Large intestine (tissue), 3 donors: ENCODE measurements at regions not wholly inside any gene's neighbourhood (a gene's known extent, or its start where the extent isn't known, plus 50 kb on each side); places are given as distances from the start of the nearest gene placed in this dataset.
A peak's percentile ranks its signal among the peaks of the same experiment; 100 is the strongest.

ENCODE experiments used
- DNase-seq, 2 donors: peaks; one replicate each; pipeline versions ENCODE4 v3.0.0 to v3.0.0-alpha.2; 2013
- H3K27ac ChIP-seq: one replicate; pipeline ENCODE4 v1.5.1; 2013; ENCODE audit warnings: low read length
- H3K27me3 ChIP-seq: 2 replicates; pipeline ENCODE4 v1.6.1; 2013; ENCODE audit warnings: low read length; ENCODE audit not compliant: control insufficient read depth, insufficient read depth
- H3K36me3 ChIP-seq: 2 replicates; pipeline ENCODE4 v1.6.1; 2013; ENCODE audit warnings: low read length; ENCODE audit not compliant: control insufficient read depth, insufficient read depth
- H3K4me1 ChIP-seq: one replicate; pipeline ENCODE4 v1.6.1; 2013; ENCODE audit warnings: low read length; ENCODE audit not compliant: control insufficient read depth, insufficient read depth
- H3K4me3 ChIP-seq: one replicate; pipeline ENCODE4 v1.5.1; 2013; ENCODE audit warnings: low read length
- H3K9me3 ChIP-seq: one replicate; pipeline ENCODE4 v1.6.1; 2013; ENCODE audit warnings: mild to moderate bottlenecking, low read depth, low read length, moderate library complexity; ENCODE audit not compliant: control insufficient read depth
- WGBS: methylation state at CpG from one replicate; pipeline ENCODE4 v1.1.5; 2013; ENCODE audit warnings: low lambda C conversion rate; ENCODE audit not compliant: insufficient coverage; 5-methylcytosine and 5-hydroxymethylcytosine counted together

GRCh38 chr1:13996334-13996733 lies 296.3 kb downstream of the PRDM2 start:
- Histone ChIP-seq H3K4me1 (no peaks in the 10 kb centered on the region), H3K4me3 (no peak overlapping the region), H3K27ac (no peak overlapping the region), H3K9me3 (peaks cover 10% of the 10 kb centered on the region), H3K27me3 (no peaks in the 10 kb centered on the region), H3K36me3 (no peaks in the 10 kb centered on the region)
- WGBS: no CpG with 5 or more reads among the region's 2 CpGs
- DNase-seq: no peak

GRCh38 chr1:14003552-14003951 lies 303.6 kb downstream of the PRDM2 start:
- Histone ChIP-seq H3K27me3 (no peaks in the 10 kb centered on the region), H3K4me3 (no peak overlapping the region), H3K36me3 (no peaks in the 10 kb centered on the region), H3K4me1 (no peaks in the 10 kb centered on the region), H3K9me3 (peaks cover 5% of the 10 kb centered on the region), H3K27ac (no peak overlapping the region)
- 100% methylated on average over 1 of the region's 1 CpG for WGBS
- no peak for DNase-seq

DNA sequence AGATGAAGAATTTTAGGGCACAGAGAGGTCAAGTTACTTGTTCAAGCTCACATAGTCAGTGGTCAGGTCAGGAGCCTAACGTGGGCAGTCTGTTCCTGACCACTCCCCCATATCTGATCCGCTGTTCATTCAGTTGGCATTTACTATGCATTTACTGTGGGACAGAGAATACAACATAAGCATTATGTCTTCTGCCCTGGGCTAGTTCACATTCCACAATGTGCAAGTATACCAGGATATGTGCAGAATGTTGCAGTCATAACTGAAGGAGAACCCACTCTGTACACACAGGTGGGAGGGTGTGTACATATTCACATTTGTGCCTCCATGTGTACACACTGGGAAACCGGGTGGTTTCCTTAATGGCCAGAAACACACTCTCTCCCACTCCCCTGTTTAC lies 309.6 kb downstream of the PRDM2 start:
- no peaks in the 10 kb centered on the region for H3K9me3 ChIP-seq
- no peak overlapping the region for H3K27ac ChIP-seq
- no peaks in the 10 kb centered on the region for H3K36me3 ChIP-seq

GRCh38 chr1:14010476-14010875 lies 310.5 kb downstream of the PRDM2 start:
- Histone ChIP-seq H3K27ac (no peak overlapping the region), H3K36me3 (no peaks in the 10 kb centered on the region), H3K9me3 (no peaks in the 10 kb centered on the region), H3K4me3 (no peak overlapping the region), H3K27me3 (no peaks in the 10 kb centered on the region), H3K4me1 (no peaks in the 10 kb centered on the region)
- DNase-seq: no peak

More for the DNA sequence above, 309.6 kb downstream of the PRDM2 start:
- WGBS: no CpG with 5 or more reads among the region's 3 CpGs
- Histone ChIP-seq H3K27me3 (no peaks in the 10 kb centered on the region), H3K4me3 (no peak overlapping the region), H3K4me1 (no peaks in the 10 kb centered on the region)
- DNase-seq: no peak

- Histone ChIP-seq H3K4me3 (no peak overlapping the region), H3K27me3 (no peaks in the 10 kb centered on the region), H3K27ac (no peak overlapping the region), H3K36me3 (no peaks in the 10 kb centered on the region), H3K4me1 (no peaks in the 10 kb centered on the region), H3K9me3 (no peaks in the 10 kb centered on the region)
- WGBS: 93% methylated on average over 3 of the region's 9 CpGs
- DNase-seq: no peak
Measured at GRCh38 chr1:14011132-14011531, 311.1 kb downstream of the PRDM2 start.

DNA sequence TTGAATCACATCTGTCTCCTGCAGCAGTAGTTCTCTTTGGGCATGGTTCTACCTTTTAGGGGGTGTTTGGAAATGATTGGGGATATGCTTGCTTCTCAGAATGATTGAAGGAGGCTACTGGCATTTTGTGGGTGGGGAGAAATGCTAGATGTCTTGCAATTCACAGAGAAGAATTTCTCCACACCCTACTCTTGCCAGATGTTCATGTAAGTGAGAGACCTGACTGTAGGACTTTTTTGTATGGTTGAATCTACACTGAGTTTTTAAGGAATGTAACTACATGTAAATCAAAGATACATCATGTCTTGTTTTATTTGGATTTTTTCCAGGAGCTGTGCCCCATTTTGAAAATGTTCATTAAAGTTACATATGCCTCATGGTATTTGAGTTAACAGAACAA lies 311.9 kb downstream of the PRDM2 start:
- H3K4me1 ChIP-seq: no peaks in the 10 kb centered on the region
- no peaks in the 10 kb centered on the region for H3K36me3 ChIP-seq
- no peak overlapping the region for H3K27ac ChIP-seq
- H3K27me3 ChIP-seq: no peaks in the 10 kb centered on the region
- no peaks in the 10 kb centered on the region for H3K9me3 ChIP-seq
- no peak for DNase-seq
- H3K4me3 ChIP-seq: no peak overlapping the region

DNA sequence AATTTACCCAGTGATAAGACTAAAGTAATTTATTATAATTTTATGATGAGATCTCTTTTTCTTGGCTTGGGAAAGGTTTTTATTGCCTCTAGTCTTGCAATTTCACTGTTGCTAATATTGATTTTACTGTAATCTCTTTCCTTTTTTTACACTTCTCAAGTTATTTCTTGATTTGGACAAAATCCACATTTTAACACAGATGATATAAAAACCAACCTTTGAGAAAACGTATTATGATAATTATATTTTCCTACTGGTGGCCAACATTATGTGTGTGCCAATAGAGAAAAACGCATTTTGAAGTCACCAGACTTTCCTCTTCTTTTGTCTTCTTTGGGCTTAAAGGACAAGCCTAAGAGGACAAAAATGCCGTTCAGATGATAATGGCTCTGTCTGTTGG lies 314.9 kb downstream of the PRDM2 start:
- Histone ChIP-seq H3K4me3 (no peak overlapping the region), H3K27me3 (no peaks in the 10 kb centered on the region), H3K36me3 (no peaks in the 10 kb centered on the region), H3K9me3 (peaks cover 3% of the 10 kb centered on the region), H3K4me1 (no peaks in the 10 kb centered on the region), H3K27ac (no peak overlapping the region)
- no peak for DNase-seq
- 87% methylated on average over 3 of the region's 3 CpGs for WGBS

DNA sequence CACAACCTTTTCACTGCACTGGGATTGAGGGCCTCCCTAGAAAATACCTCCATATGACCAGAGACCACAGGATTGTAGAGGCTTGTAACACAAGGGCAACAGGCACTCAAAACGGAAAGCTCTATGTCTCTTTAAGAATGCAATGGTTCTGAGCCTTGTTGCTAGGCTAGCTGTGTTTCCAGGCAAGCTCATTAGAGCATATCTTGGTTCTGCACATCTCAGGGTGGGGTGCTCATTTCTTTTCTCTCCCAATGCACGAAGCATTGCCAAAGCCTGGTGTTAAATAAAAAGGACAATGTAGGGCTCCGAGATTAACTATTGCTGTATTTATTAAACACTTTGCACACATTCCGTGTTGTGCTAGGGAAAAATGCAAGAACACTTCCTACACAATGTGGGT lies 315.9 kb downstream of the PRDM2 start:
- no CpG with 5 or more reads among the region's 4 CpGs for WGBS
- Histone ChIP-seq H3K27me3 (no peaks in the 10 kb centered on the region), H3K4me3 (no peak overlapping the region), H3K4me1 (no peaks in the 10 kb centered on the region), H3K27ac (no peak overlapping the region), H3K9me3 (peaks cover 3% of the 10 kb centered on the region), H3K36me3 (no peaks in the 10 kb centered on the region)
- DNase-seq: no peak

- Histone ChIP-seq H3K36me3 (no peaks in the 10 kb centered on the region), H3K27ac (no peak overlapping the region), H3K4me3 (no peak overlapping the region), H3K9me3 (peaks cover 3% of the 10 kb centered on the region), H3K27me3 (no peaks in the 10 kb centered on the region), H3K4me1 (no peaks in the 10 kb centered on the region)
- no CpG with 5 or more reads among the region's 7 CpGs for WGBS
- peak; percentile 19 to 27 for DNase-seq
Measured at GRCh38 chr1:14017531-14017961, 317.6 kb downstream of the PRDM2 start.

- Histone ChIP-seq H3K36me3 (no peaks in the 10 kb centered on the region), H3K27ac (no peak overlapping the region), H3K4me1 (no peaks in the 10 kb centered on the region), H3K4me3 (no peak overlapping the region), H3K27me3 (no peaks in the 10 kb centered on the region), H3K9me3 (peaks cover 3% of the 10 kb centered on the region)
- no peak for DNase-seq
- WGBS: no CpG with 5 or more reads among the region's 1 CpG
Measured at GRCh38 chr1:14019461-14019860, 319.5 kb downstream of the PRDM2 start.

DNA sequence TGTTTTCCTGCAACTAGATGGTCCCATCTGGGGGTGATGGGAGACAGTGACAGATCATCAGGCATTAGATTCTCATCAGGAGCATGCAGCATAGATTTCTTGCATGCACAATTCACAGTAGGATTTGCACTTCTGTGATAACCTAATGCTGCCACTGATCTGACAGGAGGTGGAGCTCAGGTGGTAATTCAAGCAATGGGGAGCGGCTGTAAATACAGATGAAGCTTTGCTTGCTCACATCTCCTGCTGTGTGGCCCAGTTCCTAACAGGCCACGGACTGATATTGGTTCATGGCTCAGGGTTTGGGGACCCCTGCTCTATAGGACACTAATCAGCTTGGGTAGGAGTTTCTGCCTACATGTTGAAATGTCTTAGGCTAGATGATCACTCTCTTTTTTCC lies 320.0 kb downstream of the PRDM2 start:
- Histone ChIP-seq H3K27ac (no peak overlapping the region), H3K4me1 (no peaks in the 10 kb centered on the region), H3K36me3 (no peaks in the 10 kb centered on the region), H3K9me3 (peaks cover 3% of the 10 kb centered on the region), H3K27me3 (no peaks in the 10 kb centered on the region), H3K4me3 (no peak overlapping the region)
- DNase-seq: no peak
- WGBS: no CpG with 5 or more reads among the region's 2 CpGs
